Umbilical cord (tissue), 1 donor: ENCODE measurements at regions not wholly inside any gene's neighbourhood (a gene's known extent, or its start where the extent isn't known, plus 50 kb on each side); places are given as distances from the start of the nearest gene placed in this dataset.
"Not testable (repeated sequence)": the region's sequence is repeated elsewhere in the genome, so short reads cannot be mapped to it uniquely, and the experiment has no call there.

Experiments
- DNase-seq: peaks from one replicate; pipeline ENCODE4 v3.0.0-alpha.2; 2015; ENCODE audit warnings: low spot score

- no peak for DNase-seq
These were observed 175.5 kb downstream of the TFAP2B start for GRCh38 chr6:50993941-50994720.

DNA sequence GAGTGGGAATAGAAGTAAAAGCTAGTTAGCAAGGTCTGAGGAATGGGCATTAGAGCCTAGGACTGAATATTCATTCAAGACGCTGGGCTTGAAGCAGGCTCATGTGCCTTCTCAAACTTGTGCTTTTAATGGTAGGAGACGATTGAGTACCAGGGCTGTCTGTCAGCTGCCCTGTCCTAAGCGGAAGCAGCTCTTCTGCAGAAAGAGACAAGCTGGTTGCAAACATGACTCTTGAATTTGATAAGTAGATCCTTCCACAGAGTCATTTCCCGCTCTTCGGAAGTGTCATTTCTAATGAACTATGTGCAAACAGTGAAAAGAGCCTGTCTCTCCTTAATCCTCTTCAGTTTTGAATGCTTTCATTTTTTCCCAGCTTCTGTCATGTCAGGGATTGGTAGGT is 176.4 kb downstream of the TFAP2B start:
- DNase-seq, result no peak

DNA sequence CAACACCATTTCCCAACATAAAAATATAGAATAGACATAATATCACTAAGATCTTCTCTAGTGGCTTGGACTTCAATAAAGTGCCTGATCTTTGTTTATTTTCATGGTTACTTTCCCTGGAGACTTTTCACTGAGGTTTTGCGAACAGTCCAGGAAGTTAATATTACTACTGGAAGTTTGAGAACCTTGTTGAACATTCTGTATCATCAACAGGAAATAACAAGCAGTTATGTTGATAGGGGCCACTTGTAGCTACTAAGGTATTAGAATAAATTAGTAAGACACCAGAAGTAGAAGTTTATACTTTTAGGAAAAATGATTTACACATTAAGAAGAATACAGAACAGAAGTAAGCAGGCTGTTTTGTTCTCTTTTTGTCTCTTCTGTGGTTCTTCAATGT is 180.2 kb downstream of the TFAP2B start:
- no peak for DNase-seq

GRCh38 chr6:51001399-51001798 is 182.7 kb downstream of the TFAP2B start:
- DNase-seq, result no peak

DNA sequence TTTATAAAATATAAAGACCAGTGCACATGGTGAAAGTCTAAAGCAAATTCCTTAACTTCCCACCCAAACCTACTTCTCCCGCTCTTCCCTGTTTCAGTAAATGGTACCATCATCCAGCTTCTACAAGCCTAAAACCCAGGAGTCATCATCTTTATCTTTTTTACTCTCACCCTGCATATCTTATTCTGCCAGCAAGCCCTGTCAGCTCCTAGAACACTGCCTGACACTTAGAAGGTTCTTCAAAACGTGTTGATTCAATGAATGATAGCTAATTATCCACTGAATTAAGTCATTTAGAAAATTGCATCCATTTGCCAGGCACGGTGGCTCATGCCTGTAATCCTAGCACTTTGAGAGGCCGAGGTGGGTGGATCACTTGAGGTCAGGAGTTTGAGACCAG is 185.7 kb downstream of the TFAP2B start:
- DNase-seq, result no peak

- DNase-seq, result no peak
These were observed 187.1 kb downstream of the TFAP2B start for GRCh38 chr6:51005779-51006178.

DNA sequence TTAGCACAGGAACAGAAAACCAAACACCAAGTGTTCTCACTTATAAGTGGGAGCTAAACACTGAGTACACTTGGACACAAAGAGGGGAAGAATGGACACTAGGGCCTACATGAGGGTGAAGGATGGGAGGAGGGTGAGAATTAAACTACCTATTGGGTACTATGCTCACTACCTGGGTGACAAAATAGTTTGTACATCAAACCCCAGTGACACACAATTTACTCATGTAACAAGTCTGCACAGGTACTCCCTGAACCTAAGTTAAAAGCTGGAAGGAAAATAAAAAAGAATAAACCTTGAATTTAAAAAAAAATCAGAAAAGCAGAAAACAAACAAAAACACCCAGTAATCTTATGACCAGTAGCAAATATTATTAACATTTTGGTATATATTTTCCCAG is 188.6 kb downstream of the TFAP2B start:
- DNase-seq, result no peak

- not testable (repeated sequence) for DNase-seq
These were observed 190.0 kb downstream of the TFAP2B start for GRCh38 chr6:51008693-51009092.

DNA sequence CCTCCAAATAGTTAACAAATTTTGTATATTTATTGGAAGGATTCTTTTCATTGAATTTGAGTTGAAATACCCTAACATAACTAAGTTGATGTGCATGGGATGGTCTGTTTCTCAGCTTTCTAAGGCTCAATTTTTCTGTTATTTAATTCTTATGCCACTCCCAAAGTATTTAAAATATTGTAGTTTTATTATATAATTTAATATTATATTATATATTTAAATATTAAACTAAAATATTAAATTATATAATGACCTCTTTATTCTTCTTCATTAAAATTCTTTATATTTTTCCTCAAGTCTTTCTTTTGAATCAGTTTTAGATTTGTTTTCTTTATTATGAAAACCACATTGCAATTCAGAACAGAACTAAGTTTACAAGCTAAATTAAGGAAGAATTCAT is 194.7 kb downstream of the TFAP2B start:
- DNase-seq, result no peak

DNA sequence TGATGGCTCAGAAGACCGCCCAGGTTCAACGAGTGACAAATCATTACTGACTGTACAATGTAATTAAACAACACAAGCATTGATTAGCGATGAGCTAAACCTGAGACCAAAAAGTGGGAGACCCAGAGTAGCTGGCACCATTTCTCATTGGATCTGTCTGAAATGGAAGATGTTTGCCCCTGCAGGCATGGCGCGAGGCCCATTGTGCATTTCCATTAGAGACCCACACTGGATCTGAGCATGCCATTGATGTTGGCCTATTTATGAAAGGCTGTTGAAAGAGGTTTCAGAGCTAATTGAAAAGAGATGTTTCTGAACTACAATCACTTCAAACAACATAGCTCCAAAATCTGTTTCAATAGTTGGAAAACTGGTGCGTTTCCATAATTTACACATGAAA is 196.7 kb downstream of the TFAP2B start:
- no peak for DNase-seq

DNA sequence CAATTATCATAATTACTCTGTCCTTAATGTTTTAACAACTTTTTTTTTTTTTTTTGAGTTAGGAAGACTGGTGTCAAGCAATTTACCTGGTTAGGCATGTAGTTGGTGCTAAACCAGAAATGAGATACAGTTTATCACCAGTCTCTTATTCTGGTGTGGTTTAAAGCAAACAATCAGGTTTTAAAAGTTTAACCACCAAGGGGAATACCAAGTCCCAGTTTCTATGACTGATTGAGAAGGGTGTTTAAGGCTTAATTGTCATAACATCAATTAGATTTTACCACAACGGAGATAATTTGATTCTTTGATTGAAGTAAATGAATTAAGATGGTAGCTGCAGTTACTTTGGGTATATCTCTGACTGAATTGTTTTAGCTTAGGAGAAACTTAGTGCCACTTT is 197.8 kb downstream of the TFAP2B start:
- no peak for DNase-seq

GRCh38 chr6:51019806-51020205 is 201.1 kb downstream of the TFAP2B start:
- DNase-seq, result no peak

DNA sequence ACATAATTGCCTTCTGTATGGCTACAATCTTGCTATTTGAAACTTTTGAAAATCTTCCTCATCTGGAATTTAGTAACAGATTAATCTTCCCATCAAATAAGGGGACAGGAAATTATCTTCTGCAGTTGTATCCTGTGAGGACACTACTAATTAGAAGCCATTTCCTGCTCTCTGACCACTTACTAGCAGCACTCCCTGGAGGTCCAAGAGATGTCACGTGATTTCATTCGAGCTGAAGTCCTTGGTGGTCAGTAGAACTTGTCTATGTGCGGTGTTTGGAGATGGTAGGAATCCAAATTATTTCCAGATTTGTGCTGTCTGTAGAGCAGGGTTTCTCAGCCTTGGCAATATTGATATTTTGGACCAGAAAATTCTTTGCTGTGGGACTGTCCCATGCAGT is 202.5 kb downstream of the TFAP2B start:
- no peak for DNase-seq

DNA sequence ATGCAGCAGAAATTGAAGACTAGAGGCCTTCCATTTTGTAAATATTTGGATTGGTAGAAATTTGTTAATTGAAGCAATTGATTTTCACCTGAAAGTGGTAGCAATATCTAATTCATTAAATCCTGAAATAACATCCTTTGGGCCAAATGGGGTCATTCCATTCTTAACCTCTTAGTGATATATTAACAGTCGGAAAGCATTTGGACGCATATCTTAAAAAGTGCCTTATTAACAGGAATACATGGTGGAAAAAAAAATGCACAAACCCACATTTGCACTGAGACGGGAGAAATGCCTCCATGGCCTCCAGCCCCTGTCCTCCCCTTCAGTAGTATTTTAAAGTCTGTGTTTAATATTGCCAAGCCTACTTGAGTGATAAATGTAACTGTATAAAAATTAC is 205.5 kb downstream of the TFAP2B start:
- DNase-seq, result no peak

- DNase-seq, result no peak
These were observed 206.6 kb downstream of the TFAP2B start for GRCh38 chr6:51025082-51025777.

GRCh38 chr6:51027283-51028065 is 208.8 kb downstream of the TFAP2B start:
- DNase-seq, result no peak

GRCh38 chr6:51028276-51028675 is 209.6 kb downstream of the TFAP2B start:
- no peak for DNase-seq

DNA sequence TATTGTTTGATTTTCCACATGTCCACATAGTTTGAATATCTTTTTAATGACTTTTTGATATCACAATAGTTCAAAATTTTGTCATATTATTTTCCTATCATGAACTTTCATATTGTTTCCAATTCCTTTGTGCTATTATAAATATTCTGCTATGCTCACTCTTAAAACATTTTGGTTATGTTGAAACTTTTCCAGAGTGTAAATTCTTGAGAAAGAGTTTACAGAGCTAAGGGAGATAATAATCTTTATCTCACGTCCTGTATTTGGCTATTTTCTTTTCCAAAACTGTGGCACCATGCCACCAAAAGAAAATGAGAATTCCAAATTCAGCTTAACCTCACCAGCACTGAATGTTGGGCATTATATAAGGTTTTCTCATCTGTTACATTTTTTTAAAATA is 210.9 kb downstream of the TFAP2B start:
- DNase-seq, result no peak

DNA sequence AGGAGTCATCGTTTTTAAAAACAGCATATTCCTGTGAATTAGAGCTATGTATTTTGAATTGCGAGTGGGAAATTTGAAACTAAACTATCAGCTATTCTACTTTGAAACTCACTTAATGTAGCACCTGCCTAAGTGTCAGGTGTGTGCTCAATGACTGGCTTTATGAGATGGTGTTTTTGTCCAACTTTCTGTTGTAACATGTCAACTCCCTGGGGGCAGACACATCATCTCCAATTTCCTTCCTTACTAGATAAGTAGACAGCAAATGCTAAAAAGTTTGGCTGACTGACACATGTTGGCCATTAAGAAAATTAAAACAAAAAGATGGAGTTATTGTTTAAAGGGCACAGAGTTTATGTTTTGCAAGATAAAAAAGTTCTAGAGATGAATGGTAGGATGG is 226.9 kb downstream of the TFAP2B start:
- no peak for DNase-seq

- DNase-seq, result no peak
These were observed 230.8 kb downstream of the TFAP2B start for GRCh38 chr6:51049288-51049982.

- peak; percentile 10 for DNase-seq
These were observed 231.6 kb downstream of the TFAP2B start for GRCh38 chr6:51049983-51050877.
